ENCODE measurements at regions not wholly inside any gene's neighbourhood (a gene's known extent, or its start where the extent isn't known, plus 50 kb on each side); places are given as distances from the start of the nearest gene placed in this dataset.

- TF ChIP-seq POLR2AphosphoS5 (IDR thresholded peaks at IDR 0.05) (no peak), CTCF (IDR thresholded peaks at IDR 0.05) (no peak), POLR2A (IDR thresholded peaks at IDR 0.05) (no peak), EP300 (IDR thresholded peaks at IDR 0.05; ENCODE audit: low read depth) (no peak)
Measured at GRCh38 chr14:83147006-83147405, 1613.4 kb upstream of the SEL1L start.

Data from transverse colon (tissue), 4 donors.